ENCODE measurements at regions not wholly inside any gene's neighbourhood (a gene's known extent, or its start where the extent isn't known, plus 50 kb on each side); places are given as distances from the start of the nearest gene placed in this dataset.

- no peak for TF ChIP-seq CTCF (IDR thresholded peaks at IDR 0.05; ENCODE audit: extremely low read depth, missing control alignments)
- no peak for DNase-seq (ENCODE audit: low spot score)
These were observed 135.4 kb downstream of the SP3 start for GRCh38 chr2:173829727-173830126.

- no peak for DNase-seq (ENCODE audit: low spot score)
- TF ChIP-seq CTCF (IDR thresholded peaks at IDR 0.05; ENCODE audit: extremely low read depth, missing control alignments) = no peak
These were observed 135.0 kb downstream of the SP3 start for GRCh38 chr2:173830170-173830569.

- no peak for TF ChIP-seq CTCF (IDR thresholded peaks at IDR 0.05; ENCODE audit: extremely low read depth, missing control alignments)
- DNase-seq (ENCODE audit: low spot score) = no peak
These were observed 133.6 kb downstream of the SP3 start for GRCh38 chr2:173831312-173832229.

DNA sequence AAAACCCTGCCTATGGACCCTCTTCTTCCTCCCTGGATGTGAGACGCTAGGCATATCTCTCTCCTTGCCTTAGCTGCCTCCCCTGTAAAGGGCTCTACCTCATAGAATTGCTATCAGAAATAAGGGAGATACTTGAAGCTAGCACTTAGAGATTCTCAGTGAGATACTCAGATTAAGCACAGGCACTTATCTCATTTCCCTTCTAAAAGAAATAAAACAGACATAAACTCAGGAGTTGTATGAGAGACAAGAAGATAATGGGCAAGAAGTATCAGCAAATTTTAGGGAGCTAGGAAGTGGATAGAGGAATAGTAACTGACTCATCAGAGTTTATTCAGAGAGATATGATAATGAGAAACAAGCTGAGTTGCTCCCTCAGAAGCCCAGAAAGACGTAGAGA is 131.0 kb downstream of the SP3 start:
- no peak for TF ChIP-seq CTCF (IDR thresholded peaks at IDR 0.05; ENCODE audit: extremely low read depth, missing control alignments)
- no peak for DNase-seq (ENCODE audit: low spot score)

DNA sequence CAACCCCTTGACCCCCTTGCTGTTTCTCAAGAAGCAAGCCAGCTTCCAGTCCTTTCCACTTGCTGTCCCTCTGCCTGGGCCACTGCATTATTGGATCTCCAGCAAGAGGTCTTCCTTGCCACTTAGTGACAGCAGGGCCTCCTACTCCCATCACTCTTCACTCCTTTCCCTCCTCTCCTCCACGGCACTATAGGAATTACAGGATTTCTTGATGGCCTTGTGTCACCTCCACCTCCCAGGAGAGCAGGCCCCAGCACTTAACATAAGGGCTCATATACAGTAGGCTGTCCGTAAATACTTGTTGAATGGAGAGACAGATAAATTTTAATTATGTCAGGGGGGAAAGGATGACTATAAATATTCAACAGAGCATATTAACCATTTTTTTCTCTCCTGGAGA is 129.4 kb downstream of the SP3 start:
- no peak for DNase-seq (ENCODE audit: low spot score)
- TF ChIP-seq CTCF (IDR thresholded peaks at IDR 0.05; ENCODE audit: extremely low read depth, missing control alignments) = no peak

DNA sequence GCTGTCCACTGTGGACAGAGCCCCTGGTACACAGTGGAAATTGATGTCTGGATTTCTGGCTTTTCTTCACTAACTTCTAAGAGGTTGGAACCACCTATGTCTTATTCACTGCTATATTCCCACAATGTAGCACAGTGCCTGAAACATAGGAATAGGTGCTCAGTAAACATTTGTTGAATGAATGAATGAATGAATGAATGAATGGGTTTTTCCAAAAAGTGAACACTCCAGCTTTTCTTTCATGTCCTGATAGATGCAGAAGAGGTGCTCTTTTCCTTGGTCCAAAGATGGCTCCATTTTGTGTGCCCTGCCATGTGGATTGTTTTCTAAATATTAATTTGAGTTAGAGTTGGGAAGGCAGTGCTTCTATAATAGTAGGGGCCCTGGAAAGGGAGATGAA is 124.1 kb downstream of the SP3 start:
- TF ChIP-seq CTCF (IDR thresholded peaks at IDR 0.05; ENCODE audit: extremely low read depth, missing control alignments) = no peak
- no peak for DNase-seq (ENCODE audit: low spot score)

GRCh38 chr2:173843526-173843925 is 121.6 kb downstream of the SP3 start:
- TF ChIP-seq CTCF (IDR thresholded peaks at IDR 0.05; ENCODE audit: extremely low read depth, missing control alignments) = no peak

More at GRCh38 chr2:173843526-173843925, 121.6 kb downstream of the SP3 start:
- no peak for DNase-seq (ENCODE audit: low spot score)
